HG03025 (cell line): ENCODE measurements at regions not wholly inside any gene's neighbourhood (a gene's known extent, or its start where the extent isn't known, plus 50 kb on each side); places are given as distances from the start of the nearest gene placed in this dataset.

Experiments used
- ATAC-seq: cut with Tn5 transposase; IDR thresholded peaks from one replicate; pipeline ENCODE4 v1.9.1; 2021; ENCODE audit warnings: mild to moderate bottlenecking, moderate library complexity; ENCODE audit not compliant: unreplicated experiment, low FRiP score

DNA sequence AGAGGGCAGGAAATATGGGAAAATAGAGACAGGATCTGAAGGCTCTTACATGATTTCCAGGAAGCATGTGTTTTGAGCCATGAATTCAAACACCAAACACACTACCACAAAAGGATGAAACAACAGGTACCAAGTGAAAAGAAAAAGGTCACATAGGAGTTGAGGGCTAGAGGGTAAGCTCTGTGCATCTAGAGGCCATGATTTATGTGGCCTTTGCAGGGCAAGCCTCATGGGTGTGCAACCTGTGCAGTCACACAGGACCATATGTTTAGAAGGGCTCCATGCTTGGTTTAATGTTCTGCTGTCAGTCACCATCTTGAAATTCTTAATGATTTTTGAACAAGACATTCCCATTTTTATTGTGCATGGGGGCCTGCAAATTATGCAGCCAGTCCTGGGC lies 134.5 kb upstream of the CCDC68 start:
- no peak for ATAC-seq

- ATAC-seq = no peak
These were observed 134.0 kb upstream of the CCDC68 start for GRCh38 chr18:55093295-55093694.

DNA sequence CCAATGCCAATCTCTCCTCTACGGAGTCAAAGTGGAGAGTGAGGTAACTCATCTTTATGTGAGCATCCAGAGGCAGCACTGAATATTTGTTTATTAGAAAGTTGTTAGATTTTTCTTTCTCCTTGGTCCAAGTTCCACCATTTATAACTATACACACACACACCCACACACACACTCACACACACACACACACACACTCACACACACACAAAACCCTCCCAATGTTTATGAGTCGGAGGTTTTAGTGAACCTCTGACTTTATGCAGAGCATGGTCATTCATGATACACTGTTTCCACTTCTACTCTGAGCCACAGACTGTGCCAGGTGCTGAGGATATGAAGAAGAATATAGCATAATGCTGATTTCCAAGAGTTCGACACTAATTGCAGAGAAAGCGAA lies 132.9 kb upstream of the CCDC68 start:
- ATAC-seq = no peak

GRCh38 chr18:55090564-55091188 lies 131.4 kb upstream of the CCDC68 start:
- no peak for ATAC-seq

- no peak for ATAC-seq
These were observed 130.3 kb upstream of the CCDC68 start for GRCh38 chr18:55089610-55090009.

DNA sequence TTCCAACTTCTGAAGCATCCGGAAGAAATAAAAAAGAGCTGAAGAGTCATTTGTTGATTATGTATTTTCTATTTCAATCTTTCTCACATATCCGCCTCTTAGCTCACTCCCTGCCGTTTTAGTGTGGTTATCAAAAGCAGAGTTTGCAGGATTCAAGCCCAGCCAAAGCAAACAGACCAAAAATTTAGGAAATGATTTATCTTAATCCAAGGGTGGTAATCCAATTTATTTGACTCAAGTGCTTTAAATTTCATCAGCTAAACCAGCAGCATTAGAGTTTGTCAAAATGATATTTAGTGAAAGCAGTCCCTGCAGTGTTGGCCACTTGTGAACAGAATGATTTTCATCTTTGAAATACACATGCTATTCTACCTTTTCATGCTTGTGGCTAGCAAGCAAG lies 129.3 kb upstream of the CCDC68 start:
- no peak for ATAC-seq

DNA sequence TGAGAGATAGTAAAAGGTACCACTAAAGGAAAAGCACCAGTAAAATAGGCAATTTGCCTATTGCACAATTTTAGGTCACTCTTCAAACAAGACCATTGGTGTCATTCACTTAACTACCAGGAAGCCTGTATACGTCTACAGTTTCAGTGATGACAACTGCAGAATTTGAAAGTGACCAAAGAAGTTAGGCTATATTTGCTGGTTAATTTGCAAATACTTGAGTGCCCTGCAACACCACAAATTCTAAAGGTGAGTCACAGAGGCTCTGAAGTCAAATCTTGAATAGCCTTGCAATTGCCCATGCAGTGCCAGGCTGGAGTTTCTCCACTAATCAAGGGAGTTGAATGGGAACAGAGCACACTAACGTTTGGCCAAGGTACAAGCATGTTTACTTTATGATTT lies 128.7 kb upstream of the CCDC68 start:
- ATAC-seq = peak; percentile 57

DNA sequence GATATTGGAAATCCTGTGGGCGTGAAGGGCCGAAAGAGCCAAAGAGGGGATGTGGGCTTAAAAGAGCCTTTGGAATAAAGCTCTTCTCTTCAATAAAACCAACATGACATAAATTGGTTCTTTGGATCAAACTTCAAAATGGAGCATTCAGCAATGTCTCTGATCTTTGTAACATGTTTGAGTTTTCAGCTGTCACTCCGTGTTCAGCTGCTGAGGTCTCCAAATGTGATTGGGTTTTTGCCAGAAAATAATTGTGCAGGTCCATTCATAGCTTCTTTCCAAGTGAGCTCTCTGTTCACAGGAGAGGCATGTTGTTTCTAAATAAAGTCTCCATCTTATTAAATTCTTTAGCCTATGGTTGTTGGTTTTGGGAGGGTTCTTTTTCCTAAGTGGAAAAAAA lies 127.6 kb upstream of the CCDC68 start:
- ATAC-seq = no peak

DNA sequence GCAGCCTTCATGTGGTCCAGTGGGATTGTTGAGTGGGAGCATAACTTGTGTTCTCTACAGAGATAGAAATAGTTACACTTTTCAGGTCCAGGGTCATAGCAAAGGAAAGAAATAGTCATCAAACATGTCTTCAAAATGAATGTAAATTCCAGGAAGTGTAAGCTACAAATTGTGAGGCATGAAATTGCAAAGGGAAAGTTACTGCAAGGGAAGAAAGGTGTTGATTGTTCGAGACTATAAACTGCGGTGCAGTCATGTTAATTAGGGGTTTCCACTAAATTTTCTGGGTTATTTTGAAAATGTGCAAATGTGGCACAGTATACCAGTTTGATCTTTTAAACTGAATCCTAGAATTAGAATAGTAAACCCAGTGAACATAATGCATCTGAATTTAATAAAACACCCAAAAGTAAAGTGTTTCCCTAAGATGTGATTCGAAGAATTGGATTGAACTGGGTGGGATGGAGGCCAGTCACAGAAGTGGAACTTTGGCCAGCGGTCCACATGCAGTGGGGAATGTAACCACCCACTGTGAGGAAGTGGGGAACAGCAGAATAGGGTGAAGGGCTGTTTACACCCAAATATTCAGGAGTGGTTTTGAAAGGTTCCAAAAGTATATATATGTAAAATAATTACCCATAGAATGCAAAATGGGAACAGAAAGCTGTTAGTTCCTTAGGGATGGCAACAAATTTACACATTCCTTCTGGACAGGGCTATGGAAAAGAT lies 126.5 kb upstream of the CCDC68 start:
- ATAC-seq = no peak

DNA sequence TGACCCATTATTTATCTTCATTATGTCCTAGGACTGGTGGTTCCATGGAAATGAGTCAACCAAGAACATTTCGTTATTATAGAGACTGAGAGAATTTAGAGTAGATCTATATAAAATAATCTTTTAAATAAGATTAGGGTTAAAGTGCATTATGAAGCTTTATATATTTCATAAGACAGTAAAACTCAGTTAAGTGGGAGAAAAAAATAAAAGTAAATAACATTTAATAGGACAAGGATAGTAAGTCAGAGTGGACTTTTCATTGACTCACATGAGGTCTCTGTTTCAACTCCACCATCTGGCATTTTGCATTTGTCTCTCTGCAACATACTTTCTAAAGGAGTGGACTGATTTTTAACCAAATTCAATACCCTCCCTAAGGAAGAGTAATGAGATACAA lies 125.3 kb upstream of the CCDC68 start:
- no peak for ATAC-seq

DNA sequence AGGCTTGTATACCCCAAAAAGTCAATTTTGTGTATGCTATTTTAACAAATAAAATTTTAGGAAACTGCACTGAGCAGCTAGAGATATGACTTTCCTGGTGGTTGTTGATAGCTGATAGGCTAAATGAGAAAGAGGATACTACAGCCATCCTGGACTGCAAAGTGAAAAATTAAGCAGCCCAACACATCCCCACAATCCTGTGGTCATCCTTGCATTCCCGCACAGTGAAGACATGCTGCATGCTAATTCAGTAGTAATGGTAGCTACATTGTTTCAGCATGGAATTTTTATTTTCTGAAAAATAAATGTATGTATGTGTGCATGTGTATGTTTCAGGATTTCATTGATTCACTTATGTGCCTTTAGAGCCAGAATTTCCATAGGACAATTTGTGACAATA lies 124.2 kb upstream of the CCDC68 start:
- no peak for ATAC-seq

- ATAC-seq = no peak
These were observed 120.5 kb upstream of the CCDC68 start for GRCh38 chr18:55079481-55080355.

DNA sequence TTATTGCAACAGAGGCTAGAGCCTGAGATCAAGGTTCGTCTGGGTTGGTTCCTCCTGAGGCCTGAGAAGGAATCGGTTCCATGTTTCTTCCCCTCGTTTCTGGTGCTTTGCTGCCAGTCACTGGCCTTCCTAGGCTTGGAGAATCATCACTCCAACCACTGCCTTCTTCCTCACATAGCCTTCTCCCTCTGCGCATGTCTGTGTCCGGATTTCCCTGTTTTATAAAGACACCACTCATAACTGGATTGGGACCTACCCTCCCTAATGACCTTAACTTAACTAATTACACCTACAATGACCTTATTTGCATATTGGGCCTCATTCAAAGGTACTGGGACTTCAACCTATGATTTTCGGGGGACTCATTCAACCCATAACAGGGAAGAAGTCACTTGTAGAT lies 119.8 kb upstream of the CCDC68 start:
- ATAC-seq = no peak

GRCh38 chr18:55078303-55078932 lies 119.2 kb upstream of the CCDC68 start:
- no peak for ATAC-seq

GRCh38 chr18:55076643-55077218 lies 117.5 kb upstream of the CCDC68 start:
- no peak for ATAC-seq

DNA sequence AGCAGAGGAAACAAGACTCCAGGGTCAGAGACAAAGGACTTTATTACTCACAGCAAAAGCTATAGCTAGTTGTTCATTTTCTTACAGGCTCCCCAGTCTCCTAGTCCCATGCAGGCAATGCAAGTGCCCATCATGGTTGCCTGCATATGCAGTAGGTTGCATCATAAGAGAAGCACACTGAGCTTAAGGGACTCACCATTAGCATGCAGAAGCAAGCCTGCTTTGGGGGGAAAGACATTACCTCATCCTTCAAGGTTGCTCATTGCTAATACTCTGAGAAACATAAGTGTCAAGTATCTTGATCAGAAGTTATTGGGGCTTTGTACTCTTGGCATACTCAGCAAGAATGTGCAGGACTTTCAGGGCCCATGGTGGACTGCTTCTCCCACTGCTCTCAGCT lies 114.6 kb upstream of the CCDC68 start:
- ATAC-seq = no peak

DNA sequence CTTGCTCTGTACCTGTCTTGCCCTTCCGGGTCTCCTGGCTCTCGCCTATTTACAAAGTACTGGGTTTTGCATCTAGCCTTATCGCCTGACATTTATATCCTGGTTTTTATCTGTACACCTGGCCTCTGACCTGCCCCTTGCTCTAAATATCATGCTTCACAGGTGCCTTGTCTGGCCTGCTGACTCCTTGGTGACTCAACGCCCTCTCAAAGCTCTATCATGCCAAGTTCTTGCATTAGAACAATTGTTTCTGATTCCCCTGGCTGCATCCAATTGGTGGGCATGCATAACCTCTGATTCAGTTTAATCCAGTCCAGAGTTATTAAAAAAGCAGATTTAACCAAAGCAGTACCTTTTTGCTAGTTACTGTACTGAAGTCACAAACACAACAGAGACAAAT lies 113.9 kb upstream of the CCDC68 start:
- ATAC-seq = no peak

GRCh38 chr18:55072698-55073097 lies 113.4 kb upstream of the CCDC68 start:
- no peak for ATAC-seq

- ATAC-seq = no peak
These were observed 112.9 kb upstream of the CCDC68 start for GRCh38 chr18:55072181-55072580.

- peak; percentile 73 for ATAC-seq
These were observed 110.2 kb upstream of the CCDC68 start for GRCh38 chr18:55069497-55069896.

DNA sequence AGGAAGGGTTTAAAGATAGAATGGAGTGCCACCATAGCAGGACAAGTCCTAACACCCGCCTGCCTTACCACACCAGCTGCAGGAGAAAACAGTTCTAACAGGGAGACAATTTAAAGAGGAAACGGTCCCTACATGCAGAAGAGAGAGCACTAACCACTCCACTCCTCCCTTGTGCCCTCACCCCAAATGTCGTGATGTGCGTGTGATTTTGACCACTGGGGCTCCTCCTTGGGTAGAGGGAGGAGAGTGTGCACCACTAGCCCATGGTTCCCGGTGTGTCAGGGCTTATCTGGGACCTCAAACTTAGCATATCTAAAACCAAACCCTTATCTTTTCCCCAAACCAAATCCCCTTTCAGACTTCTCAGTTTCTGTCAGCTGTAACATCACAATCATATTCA lies 105.5 kb upstream of the CCDC68 start:
- ATAC-seq = peak; percentile 75
